ENCODE measurements at regions not wholly inside any gene's neighbourhood (a gene's known extent, or its start where the extent isn't known, plus 50 kb on each side); places are given as distances from the start of the nearest gene placed in this dataset.
"Not testable (repeated sequence)": the region's sequence is repeated elsewhere in the genome, so short reads cannot be mapped to it uniquely, and the experiment has no call there.

DNA sequence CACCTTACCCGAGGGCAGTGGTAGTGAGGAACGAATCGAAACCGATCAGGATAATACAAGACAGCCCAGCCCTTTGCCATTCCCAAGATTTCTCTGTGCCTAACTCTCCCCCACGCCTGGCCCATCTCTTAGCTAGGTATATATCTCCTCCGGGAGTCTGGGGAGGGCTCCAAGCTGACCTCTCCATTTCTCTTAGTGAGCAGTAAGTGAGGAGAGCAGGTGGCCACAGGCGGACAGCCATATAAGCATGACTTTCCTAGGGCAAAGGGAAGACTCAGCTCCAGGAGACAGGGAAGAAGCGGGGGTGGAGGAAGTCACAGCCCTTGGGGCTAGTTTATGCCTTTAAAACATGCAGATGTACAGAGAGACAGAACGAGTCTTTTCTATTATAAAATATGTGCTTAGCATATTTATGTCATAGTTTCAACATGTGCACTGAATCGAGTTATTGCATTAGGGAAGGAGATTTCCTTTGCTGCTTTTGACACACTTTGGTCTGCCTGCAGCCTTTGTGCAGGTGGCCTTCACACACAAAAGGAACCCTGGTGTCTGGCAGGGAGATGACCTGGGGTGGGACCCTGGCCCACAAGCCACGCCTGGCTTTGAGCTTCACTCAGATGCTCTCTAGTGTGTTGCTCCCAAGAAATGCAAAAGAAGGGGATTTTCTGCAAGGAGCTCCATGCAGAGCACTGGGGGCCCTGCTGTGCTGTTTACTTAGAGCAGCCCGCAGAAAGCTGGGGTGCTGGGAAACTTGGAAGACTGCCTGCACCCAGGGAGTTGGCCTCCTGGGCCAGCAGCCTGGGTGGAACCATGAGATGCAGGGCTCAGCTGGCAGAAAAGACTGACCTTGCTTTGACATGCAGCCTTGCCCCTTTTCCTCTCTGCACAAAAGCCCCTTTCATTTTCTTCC lies 613.3 kb downstream of the BCOR start:
- no peak for DNase-seq

DNA sequence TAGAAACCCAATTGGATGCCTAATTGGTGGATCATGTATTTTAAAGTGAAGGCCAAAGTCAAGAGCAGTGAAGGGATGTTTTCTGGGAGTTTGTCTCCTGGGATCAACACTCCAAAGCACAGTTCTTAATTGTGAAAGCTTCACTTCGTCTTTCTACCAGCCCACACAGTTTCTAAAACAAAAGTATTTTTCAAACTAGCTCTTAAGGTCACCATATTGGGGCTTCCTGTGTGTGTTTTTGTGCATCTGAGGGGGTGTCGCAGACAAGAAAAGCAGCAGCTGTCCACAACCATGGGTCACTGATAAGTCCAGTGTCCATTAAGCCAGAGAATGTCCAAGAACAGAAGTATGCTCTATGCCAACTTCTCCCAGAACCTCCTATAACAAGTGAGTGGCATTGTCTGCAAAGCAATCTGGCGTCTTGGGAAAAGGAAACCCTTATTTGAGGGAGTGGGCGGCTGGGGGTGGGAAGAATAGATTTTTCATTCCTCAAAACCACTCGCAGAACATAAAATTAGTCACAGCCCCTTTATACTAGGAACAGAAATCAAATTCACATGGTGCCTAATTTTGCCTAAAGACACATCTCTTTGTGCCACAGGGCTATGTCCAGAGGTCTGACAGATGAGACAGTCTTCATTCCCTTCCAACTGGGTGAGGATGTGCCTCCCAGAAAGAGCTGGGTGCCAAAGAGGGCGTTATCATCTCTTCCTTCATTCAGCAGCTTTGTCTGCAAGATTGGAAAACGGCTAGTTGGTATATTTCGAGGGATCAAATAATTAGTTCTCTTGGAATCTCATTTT lies 610.4 kb downstream of the BCOR start:
- peak; percentile 49 for DNase-seq

DNA sequence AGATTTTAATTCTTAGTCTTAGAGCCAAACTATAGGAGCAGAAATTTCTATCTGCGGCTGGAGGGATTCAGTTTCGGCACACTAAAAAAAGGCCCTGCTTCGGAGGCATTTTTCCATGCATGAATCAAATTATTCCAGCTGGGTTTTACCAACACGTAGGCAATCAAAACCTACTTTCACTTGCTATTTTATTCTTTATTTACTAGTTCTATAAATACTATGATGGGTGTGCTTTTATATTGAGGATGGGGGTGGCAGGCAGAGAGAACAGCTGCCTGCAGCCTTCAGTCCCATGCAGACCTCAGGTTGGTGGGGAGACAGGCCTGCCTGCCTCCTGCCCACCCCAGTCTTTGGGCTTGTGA lies 609.8 kb downstream of the BCOR start:
- no peak for DNase-seq

DNA sequence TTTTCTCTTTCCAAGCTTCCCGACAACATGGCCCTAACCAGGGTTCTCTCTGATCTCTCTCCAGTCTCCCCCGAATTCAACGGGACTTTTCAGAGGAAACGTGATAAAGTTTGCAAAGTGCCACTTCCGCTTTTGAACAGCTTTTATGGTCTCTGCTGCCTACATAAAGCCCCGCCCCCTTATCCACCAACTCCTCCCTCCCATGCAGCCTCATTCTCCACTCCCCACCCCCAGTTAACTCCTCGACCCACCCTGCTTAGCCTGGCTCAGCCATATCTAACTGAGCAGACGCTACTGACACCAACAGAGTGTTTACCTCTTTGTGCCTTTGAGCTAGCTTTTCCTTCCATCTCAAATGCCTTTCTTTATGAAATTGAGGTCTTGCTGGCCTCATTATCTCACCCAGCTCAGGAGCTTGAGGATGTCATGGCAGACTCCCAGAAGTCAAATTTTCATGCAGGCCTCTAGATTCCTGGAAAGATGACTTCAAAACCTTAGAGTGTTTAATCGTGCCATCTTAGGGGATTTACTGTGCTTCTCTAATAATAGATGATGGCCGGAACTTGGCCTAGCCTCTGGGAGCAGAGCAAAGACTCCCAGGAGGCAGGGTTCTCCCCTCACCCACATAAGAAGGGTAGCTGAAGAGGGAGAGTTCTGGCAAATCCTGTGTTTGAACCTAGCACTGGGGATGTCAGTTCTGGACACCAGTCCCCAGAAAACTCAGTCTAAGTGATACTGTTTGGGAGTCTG lies 606.0 kb downstream of the BCOR start:
- peak; percentile 62 for DNase-seq

DNA sequence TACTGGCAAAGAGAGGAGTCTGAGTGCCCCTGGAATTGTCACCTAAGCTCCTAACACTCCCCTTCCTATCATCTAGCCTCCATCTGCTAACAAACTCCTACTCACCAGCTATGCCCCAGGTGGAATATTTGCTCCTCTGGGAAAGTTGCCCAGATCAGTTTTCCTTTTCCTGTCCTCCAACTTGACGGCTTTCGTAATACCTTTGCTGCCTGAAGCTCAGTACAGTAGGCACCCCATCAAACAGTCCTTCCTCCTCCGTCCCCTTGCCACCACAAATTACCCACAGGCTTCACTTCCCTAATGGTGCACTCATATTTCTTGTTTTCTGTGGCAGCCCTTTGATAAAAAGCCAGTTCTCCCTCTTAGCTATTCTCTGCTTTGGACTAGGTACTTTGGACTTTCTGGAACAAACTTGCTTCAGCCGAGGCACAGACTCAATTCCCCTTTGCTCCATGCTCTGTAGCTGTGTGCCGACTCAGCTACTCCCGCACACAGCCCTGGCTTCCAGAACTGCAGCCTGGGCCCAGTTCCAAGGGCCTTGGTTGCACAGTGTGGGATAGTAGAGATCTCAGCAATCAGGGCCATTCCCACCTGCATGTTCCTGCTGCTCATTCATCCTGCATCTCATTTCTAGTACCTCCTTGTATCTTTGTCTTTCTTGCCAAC lies 605.1 kb downstream of the BCOR start:
- peak; percentile 48 for DNase-seq

DNA sequence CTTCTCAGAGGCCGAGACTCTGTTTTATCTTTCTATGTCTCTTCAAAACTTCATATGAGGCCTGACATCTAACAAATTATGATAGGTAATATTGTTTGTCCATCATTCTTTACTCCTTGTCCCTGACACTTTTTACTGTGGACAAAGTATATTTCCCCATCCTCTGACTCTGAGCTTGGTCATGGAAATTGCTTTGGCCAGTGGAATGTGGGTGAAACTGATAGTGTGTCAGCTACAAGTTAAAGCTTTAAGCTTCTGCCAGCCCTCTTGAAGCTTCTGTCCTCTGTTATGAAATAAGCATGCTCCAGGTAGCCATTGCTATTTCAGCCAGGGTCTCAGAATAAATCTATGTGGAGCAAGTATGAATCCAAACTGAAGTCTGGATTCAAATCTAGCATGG lies 604.6 kb downstream of the BCOR start:
- DNase-seq: peak; percentile 29

DNA sequence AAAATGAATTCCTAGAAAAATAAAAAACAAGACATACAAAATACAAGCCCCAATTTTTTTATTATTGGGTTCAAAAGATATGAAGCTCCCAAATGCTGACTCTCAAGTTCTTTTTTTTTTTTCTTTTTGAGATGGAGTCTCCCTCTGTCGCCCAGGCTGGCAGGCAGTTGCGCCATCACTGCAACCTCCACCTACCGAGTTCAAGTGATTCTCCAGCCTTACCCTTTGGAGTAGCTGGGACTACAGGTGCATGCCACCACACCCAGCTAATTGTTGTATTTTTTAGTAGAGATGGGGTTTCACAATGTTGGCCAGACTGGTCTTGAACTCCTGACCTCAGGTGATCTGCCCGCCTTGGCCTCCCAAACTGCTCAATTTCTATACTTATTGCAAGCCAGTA lies 600.6 kb downstream of the BCOR start:
- not testable (repeated sequence) for DNase-seq

DNA sequence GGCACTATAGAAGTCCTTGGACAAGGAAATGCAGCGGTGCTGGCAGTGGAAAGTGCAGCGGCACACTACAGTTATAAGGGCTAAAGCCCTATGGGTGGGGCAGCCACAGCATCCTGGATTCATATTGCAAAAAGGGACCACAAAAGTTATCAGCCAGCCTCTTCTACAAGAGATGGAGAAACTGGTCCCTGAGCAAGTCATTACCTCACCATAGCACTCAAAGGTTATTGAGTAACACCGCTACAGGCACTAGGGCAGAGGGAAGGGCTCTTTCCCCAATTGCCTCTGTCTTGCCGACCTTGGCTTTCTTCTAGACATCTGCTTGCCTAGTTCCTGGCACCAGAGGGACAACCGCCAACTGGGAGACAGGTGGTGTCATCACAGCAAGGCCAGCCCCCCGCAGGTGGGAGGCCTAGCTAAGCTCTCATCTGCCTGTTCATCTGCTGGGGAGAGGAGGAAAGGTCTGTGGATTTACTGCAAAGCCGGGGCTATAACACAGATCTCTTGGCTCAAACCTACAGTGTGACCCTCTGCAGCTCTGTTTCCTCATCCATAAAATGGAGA lies 600.0 kb downstream of the BCOR start:
- peak; percentile 60 for DNase-seq

DNA sequence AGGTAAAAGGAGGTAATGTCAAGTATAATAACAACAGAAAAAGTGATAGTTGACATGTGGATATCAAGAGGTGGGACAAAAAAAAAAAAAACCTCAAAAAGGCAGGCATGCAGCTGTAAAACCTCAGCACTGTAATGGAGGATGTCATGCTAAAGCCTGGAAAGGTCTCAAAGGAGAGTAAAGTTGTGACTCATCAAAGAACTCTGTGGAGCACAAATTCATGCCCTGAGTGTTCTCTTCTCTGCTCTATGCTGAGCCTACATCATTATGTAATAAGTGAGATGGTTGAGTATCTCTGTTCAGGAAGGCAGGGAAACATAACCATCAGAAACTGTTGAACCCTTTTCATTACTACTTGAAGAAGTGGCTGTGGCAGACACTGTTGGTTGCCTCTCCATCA lies 597.8 kb downstream of the BCOR start:
- DNase-seq: no peak

DNA sequence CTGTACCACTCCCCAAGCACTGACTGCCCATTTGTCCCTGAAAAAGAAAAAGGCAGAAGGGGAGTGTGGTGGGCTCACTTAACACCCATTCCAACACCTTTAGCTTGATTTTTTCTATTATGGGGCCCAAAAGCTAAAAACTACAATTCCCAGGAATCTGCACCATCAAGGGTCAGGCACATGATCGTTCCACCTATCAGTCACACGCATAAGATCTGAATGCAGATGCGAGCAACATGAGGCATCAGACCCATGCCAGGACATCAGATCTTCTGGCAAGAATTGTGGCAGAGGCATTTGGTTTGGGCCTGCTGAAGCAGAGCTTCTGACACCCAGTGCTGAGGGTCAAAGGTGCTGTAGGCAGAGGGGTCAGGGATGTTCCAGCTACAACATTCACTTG lies 595.9 kb downstream of the BCOR start:
- DNase-seq: no peak

DNA sequence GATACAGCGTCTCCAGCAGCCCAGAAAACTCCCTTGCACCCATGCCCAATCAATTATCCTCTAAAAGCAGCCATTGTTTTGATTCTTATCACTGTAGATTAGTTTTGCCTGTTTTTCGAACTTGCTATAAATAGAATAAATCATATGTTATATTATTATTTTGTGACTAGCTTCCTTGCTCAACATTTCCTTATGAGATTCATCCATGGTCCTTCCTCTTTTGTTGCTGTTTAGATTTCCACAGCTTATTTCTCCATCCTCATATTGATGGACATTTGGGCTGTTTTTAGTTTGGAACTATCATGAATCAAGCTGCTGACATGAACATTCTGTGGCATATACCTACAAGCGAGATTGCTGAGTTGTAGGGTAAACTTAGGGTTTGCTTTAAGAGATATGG lies 595.3 kb downstream of the BCOR start:
- peak; percentile 58 for DNase-seq

DNA sequence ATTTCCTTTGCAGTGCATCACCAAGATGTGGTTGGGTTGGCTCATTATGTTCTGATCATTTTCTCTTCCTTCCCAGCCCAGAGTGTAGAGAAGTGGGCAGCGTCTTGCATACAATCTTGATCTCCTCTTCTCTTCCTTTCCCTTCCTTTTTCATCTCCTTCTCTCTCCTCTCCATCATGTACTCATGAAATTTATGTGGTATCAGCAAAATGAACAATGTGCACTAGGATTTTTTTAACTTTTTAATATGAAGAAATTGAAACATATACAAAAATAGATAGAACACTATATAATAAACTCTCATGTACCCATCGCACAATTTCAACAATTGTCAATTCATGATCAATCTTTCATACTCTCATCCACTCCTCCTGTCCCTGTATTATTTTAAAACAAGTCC lies 593.5 kb downstream of the BCOR start:
- DNase-seq: no peak

DNA sequence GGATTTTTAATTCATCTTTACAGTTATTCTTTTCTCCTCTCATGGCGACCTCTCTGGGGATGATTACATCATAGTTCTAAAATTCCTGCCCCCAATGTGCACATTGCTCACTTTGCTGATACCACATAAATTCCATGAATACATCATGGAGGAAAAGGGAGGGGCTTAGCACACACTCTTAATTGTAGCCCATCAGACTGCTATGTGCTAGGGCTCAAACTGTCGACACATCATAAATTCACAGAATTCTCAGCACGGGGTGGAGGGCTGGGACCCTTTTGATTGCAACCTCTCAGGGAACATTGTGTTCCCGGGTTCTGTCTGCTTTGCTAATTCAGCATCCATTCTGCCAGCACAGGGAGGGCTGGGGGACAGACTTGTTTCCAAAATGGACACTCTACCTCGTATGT lies 592.9 kb downstream of the BCOR start:
- DNase-seq: no peak

DNA sequence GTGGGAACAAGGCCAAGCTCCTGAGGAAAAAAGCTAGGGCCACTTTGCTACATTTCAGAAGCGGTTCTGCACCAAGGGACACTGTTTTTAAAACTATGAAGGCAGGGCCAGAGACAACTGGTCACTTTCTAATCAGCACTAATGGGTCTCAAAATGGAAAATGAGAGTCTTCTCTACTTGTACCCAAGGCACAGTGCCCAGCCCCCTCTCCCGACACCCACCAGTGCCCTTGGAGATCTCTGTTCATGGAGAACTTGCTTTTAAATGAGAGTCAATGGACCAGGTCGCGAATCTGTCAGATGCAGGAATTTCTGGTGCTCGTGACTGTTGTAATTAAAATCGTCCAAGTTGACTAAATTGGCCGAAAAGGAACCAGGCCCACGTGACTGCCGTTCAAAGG lies 591.6 kb downstream of the BCOR start:
- no peak for DNase-seq

DNA sequence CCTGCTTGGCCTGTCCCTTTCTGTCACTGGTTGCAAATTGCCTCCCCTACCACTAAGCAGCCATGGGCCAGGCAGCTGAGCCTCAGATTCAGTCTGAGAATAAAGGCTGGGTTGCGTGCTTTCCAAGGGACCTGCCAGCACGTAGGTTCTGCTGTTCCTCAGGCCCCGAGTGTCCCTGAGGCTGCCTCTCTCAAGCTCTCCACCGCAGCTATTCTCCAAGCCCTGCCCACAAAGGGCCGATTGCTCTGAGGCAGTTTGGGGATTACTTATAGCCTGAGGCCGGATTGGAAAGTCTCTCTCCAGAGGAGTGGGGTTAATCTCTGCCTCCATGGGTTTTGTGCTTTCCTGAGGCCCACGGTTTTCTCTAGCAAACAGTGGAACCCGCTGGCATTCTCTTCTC lies 590.7 kb downstream of the BCOR start:
- DNase-seq: no peak

DNA sequence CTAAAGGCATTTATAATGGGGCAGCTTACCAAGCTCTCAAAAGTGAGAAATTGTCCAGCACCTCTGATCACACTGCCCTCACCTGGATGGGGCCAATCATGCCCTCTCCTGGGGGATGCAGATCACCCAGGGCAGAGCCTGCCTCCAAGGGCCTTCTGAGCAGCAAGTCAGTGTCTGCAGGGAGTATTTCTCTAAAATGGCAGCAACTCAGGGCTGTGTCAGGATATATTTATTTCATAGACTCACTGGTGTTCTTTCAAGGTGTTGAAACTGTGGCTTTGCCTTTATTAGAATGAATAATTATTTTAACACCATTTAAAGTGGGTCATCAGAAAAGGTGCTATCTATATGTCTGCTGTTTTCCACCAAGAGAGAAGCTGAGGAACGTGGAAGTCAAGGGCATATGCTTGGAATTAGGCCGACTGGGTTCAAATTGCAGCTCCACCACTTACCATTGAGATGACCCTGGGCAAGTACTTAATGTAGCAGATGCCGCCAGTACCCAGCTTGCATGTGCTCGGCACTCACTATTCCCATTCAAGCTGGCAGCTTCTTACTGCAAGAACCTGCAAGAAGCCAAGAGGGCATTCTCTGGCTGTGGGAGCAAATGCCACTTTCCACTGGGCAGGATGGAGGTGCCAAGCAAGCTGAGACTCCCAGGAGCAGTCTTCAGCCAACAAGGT lies 590.0 kb downstream of the BCOR start:
- no peak for DNase-seq

DNA sequence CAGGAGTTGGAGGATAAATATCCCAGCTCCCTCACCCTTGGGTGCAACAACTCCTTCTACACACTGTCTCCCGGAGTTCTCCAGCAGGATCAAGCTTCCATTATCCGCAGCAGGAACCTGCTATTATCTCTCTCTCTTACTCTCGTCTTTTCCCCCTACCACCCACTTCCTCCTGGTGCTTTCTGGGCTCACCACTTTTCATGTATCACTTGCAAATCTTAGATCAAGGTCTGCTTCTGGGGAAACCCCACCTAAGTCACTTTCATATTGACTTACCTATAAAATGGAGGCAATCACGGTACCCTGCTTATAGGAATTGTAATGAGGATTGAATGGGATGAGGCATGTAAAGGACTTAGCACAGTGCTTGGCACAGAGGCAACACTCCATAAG lies 589.5 kb downstream of the BCOR start:
- DNase-seq: no peak

DNA sequence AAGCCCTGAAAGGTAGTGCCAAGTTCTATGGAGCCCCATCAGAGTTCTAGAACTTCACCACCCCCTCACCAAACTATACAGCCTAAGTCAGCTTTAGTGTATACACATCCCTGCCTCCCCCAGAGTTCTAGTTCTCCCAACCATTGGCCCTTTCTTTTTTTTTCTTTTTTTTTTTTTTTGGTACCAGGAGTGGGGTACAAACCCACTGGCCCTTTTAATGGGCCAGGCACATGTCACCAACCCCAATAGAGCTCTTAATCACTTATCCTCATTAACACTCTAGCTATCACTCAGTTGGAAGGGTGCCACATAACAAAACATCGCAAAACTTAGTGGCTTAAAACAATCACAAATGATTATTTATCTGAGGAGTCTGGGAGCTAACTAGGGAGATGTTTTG lies 588.6 kb downstream of the BCOR start:
- DNase-seq: no peak

DNA sequence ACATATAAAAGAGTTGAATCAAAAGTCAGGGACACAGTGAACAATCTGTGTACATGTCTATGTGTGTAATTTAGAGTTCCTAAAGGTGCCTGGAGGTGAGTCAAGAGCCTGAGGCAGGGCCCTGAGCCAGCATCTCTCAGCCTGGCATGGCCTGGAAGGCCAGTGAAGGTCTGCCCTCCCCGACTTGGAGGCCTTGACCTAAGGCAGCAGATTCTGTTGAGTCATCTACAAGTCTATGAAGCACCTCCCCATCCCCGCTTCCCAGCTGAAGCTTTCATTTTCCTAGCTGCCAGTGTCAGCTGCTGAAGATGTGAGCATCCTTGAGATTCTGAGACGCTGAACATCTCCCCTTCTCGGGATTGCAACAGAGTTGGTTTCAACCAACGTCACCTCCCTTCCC lies 583.9 kb downstream of the BCOR start:
- no peak for DNase-seq

DNA sequence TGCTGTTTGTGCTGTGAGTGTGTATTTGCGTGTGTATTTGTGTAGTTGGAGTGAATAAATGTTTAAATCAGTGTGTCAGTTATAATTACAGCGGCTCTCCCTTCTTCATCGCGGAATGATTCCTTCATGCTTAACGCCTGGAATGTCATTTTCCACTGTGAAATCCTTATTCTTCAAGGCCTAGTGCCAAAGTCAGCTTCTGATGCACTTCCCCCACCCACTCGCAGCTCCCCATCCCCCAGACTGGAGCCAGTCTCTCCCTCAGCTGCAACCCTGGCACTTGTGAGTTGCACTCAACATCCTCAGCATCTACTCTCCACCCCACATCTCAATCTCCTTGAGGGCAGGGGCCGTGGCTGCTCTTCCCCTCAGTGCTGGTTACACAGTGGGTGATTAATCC lies 583.0 kb downstream of the BCOR start:
- DNase-seq: no peak

DNA sequence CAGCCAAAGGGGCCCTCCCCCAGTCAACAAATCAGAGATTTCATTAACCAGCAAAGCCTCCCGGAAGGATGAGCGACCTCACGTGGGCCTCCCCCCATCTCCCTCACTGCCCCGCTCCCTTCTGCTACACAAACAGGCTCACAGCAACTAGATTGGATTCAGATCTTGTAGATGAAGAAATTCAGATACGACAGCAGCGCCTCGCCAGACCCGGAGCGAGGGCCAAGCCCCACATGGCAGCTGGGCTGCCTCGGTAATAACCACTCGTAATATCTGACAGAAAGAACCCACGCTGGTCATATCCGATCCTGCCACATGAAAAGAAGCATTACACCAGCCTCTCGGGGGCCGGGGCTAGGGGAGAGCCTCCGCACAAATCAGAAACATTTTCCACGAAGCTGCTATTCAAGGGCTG lies 581.3 kb downstream of the BCOR start:
- no peak for DNase-seq

DNA sequence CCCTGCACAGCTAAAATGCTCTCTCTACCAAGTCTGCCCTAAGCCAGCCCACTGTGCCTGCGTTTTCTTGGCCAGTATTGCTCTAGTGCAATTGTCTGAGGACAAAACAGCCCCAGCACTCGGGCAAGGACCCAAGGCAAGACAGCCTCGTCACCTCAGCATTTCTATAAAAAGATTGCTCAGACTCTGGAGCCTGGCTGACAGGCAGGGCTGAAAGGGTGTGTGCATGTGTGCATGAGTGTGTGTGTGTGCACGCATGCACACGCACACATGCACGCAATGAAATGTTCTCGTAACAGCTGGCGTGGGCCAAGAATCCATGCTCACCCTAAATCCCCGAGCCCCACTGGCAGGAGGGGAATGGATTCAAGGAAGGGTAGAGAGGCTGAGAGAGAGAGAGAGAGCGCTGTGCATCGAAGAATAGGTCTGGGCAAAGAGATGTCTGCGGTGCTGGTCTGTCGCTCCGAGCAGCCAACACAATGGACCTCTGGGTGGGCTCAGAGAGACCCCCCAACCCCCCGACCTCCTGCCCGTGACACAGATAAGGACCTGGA lies 579.2 kb downstream of the BCOR start:
- no peak for DNase-seq

Data from inflammatory macrophage treated with lipopolysaccharide for 4 hours (primary cell).